BJ (cell line): ENCODE measurements at regions not wholly inside any gene's neighbourhood (a gene's known extent, or its start where the extent isn't known, plus 50 kb on each side); places are given as distances from the start of the nearest gene placed in this dataset.
A peak's percentile ranks its signal among the peaks of the same experiment; 100 is the strongest.

Experiments used
- CTCF ChIA-PET: fragments of 350-600 bp; formaldehyde crosslinking; extraction: SDS; loops from one replicate; lab custom pipeline; 2021; ENCODE audit warnings: antibody characterized with exemption, inconsistent platforms; lab: Yijun Ruan, JAX
- POLR2A ChIA-PET: fragments of 300-600 bp; sonication (Branson Sonifier 250); formaldehyde crosslinking; extraction: SDS; loops from one replicate; lab custom pipeline; 2021; ENCODE audit warnings: antibody characterized with exemption; lab: Charles Lee
- DNase-seq: peaks from one replicate; pipeline ENCODE4 v3.0.0-alpha.2; 2011; ENCODE audit warnings: low read depth
- H3K27me3 ChIP-seq: 2 replicates; pipeline ENCODE4 v1.6.0; 2011; ENCODE audit warnings: low read length; ENCODE audit not compliant: control insufficient read depth, insufficient read depth
- H3K36me3 ChIP-seq: 2 replicates; pipeline ENCODE4 v1.5.1; 2011; ENCODE audit warnings: low read length; ENCODE audit not compliant: control insufficient read depth, insufficient read depth
- H3K4me3 ChIP-seq: 2 replicates; pipeline ENCODE4 v1.5.1; 2011; ENCODE audit warnings: low read depth, mild to moderate bottlenecking, control low read depth, low read length
- TF ChIP-seq, protein P1 (sequence below): IDR thresholded peaks from 2 replicates; pipeline ENCODE4 v1.5.1; 2011; ENCODE audit warnings: low read depth, mild to moderate bottlenecking, control low read depth, inconsistent platforms, low read length, moderate library complexity; ENCODE audit not compliant: insufficient read depth

- DNase-seq: no peak
- H3K36me3 ChIP-seq: no peaks in the 10 kb centered on the region
- CTCF ChIA-PET: interaction anchor here (1.1 to 14.6 kb wide), 9 partner anchors 20 to 142 kb away, joined by 3 to 184 read pairs (median 6); partner anchors contain the start of gene UNC5CL
- POLR2A ChIA-PET: no interaction called here
- TF ChIP-seq, protein P1, sequence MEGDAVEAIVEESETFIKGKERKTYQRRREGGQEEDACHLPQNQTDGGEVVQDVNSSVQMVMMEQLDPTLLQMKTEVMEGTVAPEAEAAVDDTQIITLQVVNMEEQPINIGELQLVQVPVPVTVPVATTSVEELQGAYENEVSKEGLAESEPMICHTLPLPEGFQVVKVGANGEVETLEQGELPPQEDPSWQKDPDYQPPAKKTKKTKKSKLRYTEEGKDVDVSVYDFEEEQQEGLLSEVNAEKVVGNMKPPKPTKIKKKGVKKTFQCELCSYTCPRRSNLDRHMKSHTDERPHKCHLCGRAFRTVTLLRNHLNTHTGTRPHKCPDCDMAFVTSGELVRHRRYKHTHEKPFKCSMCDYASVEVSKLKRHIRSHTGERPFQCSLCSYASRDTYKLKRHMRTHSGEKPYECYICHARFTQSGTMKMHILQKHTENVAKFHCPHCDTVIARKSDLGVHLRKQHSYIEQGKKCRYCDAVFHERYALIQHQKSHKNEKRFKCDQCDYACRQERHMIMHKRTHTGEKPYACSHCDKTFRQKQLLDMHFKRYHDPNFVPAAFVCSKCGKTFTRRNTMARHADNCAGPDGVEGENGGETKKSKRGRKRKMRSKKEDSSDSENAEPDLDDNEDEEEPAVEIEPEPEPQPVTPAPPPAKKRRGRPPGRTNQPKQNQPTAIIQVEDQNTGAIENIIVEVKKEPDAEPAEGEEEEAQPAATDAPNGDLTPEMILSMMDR: no peak
- H3K27me3 ChIP-seq: no peaks in the 10 kb centered on the region
- no peak overlapping the region for H3K4me3 ChIP-seq
These were observed 142.3 kb downstream of the UNC5CL start for GRCh38 chr6:40896696-40897095.

DNA sequence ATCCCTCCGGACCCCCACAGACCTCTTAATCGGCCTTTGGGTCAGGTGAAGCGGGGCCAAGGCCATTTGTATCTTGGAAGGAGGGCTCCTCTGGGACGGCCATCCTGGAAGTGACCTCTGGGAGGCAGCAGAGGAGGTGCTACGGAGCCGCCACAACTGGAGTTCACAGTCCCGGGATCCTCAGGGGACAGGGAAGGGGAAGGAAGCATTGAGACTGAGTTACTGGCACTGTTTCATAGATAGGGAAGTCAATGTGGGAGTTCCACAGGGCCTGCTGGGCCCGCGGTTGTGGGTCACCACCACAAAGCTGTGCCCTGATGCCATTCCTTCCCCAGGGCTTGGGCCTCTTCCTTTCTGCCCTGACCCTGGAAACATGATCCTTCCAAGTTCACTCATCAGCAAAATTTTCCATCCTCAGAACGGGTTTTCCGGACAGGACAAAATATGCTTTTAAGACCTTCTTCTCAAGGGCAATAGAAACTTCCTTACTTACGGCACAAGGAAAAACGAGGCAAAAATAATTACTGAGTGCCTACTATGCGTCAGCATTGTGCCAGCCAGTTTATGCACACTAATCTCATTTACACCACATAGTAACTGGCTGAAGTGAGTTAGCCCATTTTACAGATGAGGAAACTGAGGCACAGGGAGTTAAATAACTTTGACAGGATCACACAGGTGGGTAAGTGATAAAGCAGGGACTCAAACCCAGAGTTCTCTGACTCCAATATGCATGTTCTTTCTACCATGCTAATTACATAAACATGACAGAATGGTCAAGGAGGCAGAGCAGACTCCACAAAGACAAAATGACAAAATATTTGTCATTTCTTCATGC lies 143.8 kb downstream of the UNC5CL start:
- TF ChIP-seq, protein P1: peak; percentile 77
- Histone ChIP-seq H3K4me3 (no peak overlapping the region), H3K36me3 (no peaks in the 10 kb centered on the region), H3K27me3 (peaks cover 2% of the 10 kb centered on the region; the same call in 1 of the 2 replicates)
- POLR2A ChIA-PET: no interaction called here
- no peak for DNase-seq
- CTCF ChIA-PET: interaction anchor here (0.6 to 14.6 kb wide), 27 partner anchors 9 to 182 kb away, joined by 3 to 184 read pairs (median 4); partner anchors contain the start of genes TSPO2 and UNC5CL

DNA sequence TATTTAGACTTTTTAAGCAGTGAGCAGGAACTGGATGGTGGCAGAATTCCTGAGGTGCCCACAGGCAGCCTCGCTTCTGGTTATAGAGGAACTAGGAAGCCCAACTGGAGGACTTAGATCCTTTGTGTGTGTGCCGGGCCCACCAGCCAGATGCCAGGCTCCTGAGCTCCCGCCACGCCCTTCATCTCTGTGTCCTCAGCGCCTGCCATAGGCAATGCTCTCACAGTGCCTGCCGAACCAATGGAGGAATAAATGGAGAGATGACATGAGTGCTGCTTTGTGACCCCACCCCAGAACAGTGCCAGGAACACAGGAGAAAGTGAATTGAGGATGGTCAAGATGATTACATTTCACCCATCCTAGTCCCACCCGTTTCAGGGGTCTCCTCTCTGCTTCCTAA lies 146.0 kb downstream of the UNC5CL start:
- POLR2A ChIA-PET: no interaction called here
- no peak for DNase-seq

DNA sequence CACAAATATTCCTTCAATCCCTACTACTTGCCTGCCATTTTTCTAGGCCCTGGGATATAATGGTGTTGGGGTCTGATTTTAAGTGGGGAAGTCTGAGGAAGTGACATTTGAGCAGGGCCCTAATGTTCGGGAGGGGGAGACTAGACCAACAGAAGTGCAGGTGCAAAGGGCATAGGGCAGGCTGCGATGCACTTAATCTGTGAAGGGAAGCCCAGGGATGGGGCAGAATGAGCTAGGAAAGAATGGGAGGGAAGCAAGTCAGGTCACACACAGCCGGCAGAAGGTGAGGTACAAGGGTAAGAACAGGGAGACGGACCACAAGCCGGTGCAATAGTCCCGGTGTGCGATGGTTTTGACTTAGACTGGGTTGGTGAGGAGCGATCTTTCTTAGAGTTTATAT lies 146.8 kb downstream of the UNC5CL start:
- POLR2A ChIA-PET: no interaction called here
- Histone ChIP-seq H3K4me3 (no peak overlapping the region), H3K36me3 (no peaks in the 10 kb centered on the region), H3K27me3 (peaks cover 8% of the 10 kb centered on the region)
- DNase-seq: no peak
- TF ChIP-seq, protein P1: no peak
- CTCF ChIA-PET: interaction anchor here (14.6 kb wide), 1 partner anchor 134 kb away, joined by 184 read pairs; no protein-coding TSS in a partner anchor

More for the DNA sequence above, 146.0 kb downstream of the UNC5CL start:
- peaks cover 7% of the 10 kb centered on the region for H3K27me3 ChIP-seq
- TF ChIP-seq, protein P1: no peak
- H3K4me3 ChIP-seq: no peak overlapping the region
- CTCF ChIA-PET: interaction anchor here (1.5 to 14.6 kb wide), 6 partner anchors 11 to 174 kb away, joined by 5 to 184 read pairs (median 6); no protein-coding TSS in a partner anchor
- H3K36me3 ChIP-seq: no peaks in the 10 kb centered on the region

GRCh38 chr6:40891686-40892085 lies 147.3 kb downstream of the UNC5CL start:
- peaks cover 8% of the 10 kb centered on the region for H3K27me3 ChIP-seq
- ChIA-PET POLR2A (no interaction called here), CTCF (interaction anchor here (14.6 kb wide), 1 partner anchor 135 kb away, joined by 184 read pairs; no protein-coding TSS in a partner anchor)
- H3K36me3 ChIP-seq: no peaks in the 10 kb centered on the region
- DNase-seq: no peak
- TF ChIP-seq, protein P1: no peak
- H3K4me3 ChIP-seq: no peak overlapping the region
